ENCODE measurements at regions not wholly inside any gene's neighbourhood (a gene's known extent, or its start where the extent isn't known, plus 50 kb on each side); places are given as distances from the start of the nearest gene placed in this dataset.

DNA sequence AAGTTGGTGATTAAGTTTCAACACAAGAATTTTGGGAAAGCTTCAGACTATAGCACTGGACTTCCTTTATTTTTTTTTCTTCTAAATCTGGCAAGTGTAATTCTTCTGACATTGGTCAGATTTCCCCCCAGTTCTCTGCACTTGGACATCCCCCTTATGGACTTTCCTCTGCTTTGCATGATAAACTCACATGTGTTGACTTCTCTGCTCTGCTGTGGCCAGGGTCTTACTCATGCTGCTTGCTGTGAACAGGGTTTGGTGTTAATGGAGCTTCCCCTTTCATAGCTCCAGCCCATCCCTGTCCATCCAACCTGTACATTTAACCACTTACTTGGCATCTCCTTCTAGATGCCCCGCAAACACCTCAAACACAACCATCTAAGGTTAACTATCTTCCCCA, 70.5 kb upstream of the SPATA13 start:
- TF ChIP-seq EZH2phosphoT487 (conservative IDR thresholded peaks at IDR 0.05; ENCODE audit: low read length): no peak
- TF ChIP-seq, protein P1, sequence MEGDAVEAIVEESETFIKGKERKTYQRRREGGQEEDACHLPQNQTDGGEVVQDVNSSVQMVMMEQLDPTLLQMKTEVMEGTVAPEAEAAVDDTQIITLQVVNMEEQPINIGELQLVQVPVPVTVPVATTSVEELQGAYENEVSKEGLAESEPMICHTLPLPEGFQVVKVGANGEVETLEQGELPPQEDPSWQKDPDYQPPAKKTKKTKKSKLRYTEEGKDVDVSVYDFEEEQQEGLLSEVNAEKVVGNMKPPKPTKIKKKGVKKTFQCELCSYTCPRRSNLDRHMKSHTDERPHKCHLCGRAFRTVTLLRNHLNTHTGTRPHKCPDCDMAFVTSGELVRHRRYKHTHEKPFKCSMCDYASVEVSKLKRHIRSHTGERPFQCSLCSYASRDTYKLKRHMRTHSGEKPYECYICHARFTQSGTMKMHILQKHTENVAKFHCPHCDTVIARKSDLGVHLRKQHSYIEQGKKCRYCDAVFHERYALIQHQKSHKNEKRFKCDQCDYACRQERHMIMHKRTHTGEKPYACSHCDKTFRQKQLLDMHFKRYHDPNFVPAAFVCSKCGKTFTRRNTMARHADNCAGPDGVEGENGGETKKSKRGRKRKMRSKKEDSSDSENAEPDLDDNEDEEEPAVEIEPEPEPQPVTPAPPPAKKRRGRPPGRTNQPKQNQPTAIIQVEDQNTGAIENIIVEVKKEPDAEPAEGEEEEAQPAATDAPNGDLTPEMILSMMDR (IDR thresholded peaks at IDR 0.05; ENCODE audit: insufficient read depth, low read length, poor library complexity, severe bottlenecking): no peak
